ENCODE measurements at regions not wholly inside any gene's neighbourhood (a gene's known extent, or its start where the extent isn't known, plus 50 kb on each side); places are given as distances from the start of the nearest gene placed in this dataset.

DNA sequence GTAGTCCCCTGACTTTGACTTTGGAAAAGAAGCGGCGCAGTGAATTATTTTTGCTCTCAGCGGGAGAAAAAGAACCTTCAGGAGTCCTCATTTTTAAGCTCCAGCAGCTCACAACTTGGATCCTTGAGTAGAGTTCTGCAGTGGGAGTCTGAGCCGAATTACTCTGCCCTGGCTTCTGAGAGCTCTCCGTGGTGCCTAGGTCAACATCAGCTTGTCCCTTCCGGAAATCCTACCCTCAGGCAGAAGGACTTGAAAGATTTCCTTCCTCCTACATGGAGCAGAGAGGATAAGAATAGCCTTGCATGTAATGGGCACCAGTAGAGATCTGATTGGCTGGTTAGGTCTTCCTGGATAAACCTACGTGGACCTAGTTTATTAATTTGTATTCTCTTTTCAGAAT, 549.7 kb upstream of the TENM3 start:
- TF ChIP-seq CTCF (IDR thresholded peaks at IDR 0.05) (no peak), POLR2AphosphoS5 (IDR thresholded peaks at IDR 0.05; ENCODE audit: insufficient read depth in 1 of 2, low read depth in 1 of 2) (no peak)

Measured in vagina (tissue), 2 donors.